ENCODE measurements at regions not wholly inside any gene's neighbourhood (a gene's known extent, or its start where the extent isn't known, plus 50 kb on each side); places are given as distances from the start of the nearest gene placed in this dataset.

DNA sequence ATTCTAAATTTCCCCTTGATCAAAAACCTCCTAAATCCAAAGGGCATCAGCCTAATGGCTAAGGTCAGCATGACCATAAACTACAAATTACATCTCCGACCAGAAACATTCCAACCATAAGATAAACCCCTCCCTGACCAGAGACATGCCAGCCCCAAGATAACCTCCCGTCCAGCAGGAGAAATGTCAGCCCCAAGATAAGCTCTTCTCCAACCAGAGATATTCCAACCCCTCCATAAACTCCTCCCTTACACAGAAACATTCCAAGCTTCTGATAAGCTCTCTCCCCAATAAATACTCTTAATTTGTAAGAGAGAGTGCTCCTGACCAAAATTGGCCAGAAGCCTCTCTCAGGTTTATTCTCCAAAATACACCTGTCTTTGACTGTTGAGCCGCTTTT, 274.0 kb downstream of the RNF152 start:
- intact Hi-C loops (cut with micrococcal nuclease) = no loop called here
- Histone ChIP-seq H3K79me2 (ENCODE audit: control insufficient read depth, insufficient read depth, low read length) (no peaks in the 10 kb centered on the region), H3K4me1 (ENCODE audit: control insufficient read depth, extremely low read depth, insufficient read depth, low read length) (no peaks in the 10 kb centered on the region), H3K36me3 (ENCODE audit: control insufficient read depth in 2 of 2, extremely low read depth in 1 of 2, insufficient read depth in 2 of 2, low read length in 2 of 2) (no peaks in the 10 kb centered on the region), H3K9me1 (replicated peaks; ENCODE audit: control insufficient read depth, extremely low read depth, insufficient read depth, low read length) (no peaks in the 10 kb centered on the region), H3K27ac (ENCODE audit: insufficient read depth, low read depth, low read length) (no peak overlapping the region), H3K4me3 (replicated peaks in 1 of 3; ENCODE audit: insufficient read depth in 1 of 3, low read depth in 1 of 3, low read length in 3 of 3) (no peak overlapping the region), H4K20me1 (replicated peaks; ENCODE audit: control insufficient read depth, extremely low read depth, insufficient read depth, low read length) (no peaks in the 10 kb centered on the region), H3K4me2 (ENCODE audit: insufficient read depth, low read length) (no peak overlapping the region), H3K9ac (replicated peaks; ENCODE audit: extremely low read depth, insufficient read depth, low read length) (no peak overlapping the region), H3K27me3 (ENCODE audit: control insufficient read depth in 2 of 2, insufficient read depth in 2 of 2, low read length in 2 of 2) (no peaks in the 10 kb centered on the region), H2AFZ (ENCODE audit: low read depth, low read length) (no peak overlapping the region), H3K9me3 (replicated peaks; ENCODE audit: control insufficient read depth, insufficient read depth, low read length) (no peaks in the 10 kb centered on the region)
- BruUV-seq (replicated peaks) = no TSS peak
- CTCF ChIA-PET = interaction anchor here (1.4 to 1.8 kb wide), 3 partner anchors 18 to 52 kb away, joined by 3 to 4 read pairs (median 4); no protein-coding TSS in a partner anchor
- DNase-seq (ENCODE audit: low read depth, low spot score) (no peak), FAIRE-seq (no peak)
- POLR2A ChIA-PET = no interaction called here
- no peak for TF ChIP-seq JUN (IDR thresholded peaks at IDR 0.05; ENCODE audit: borderline replicate concordance, insufficient read depth, insufficient read length, low read depth)
- TF ChIP-seq GATA2 (IDR thresholded peaks at IDR 0.05; ENCODE audit: insufficient read depth, insufficient read length, low read depth, low read length) = no peak
- TF ChIP-seq POLR2AphosphoS5 (IDR thresholded peaks at IDR 0.05; ENCODE audit: insufficient read depth, low read depth, low read length) = no peak
- no peak for TF ChIP-seq EZH2 (IDR thresholded peaks at IDR 0.05; ENCODE audit: borderline replicate concordance, low read depth, low read length, severe bottlenecking)
- no peak for TF ChIP-seq MYC (IDR thresholded peaks at IDR 0.05; ENCODE audit: low read depth, low read length)
- no peak for TF ChIP-seq POLR2A (IDR thresholded peaks at IDR 0.05; ENCODE audit: low read depth, low read length)
- dilution Hi-C loops (cut with MboI; ENCODE audit: extremely low pct_ligation_motif_present, low sequenced_read_pairs) = no loop called here

DNA sequence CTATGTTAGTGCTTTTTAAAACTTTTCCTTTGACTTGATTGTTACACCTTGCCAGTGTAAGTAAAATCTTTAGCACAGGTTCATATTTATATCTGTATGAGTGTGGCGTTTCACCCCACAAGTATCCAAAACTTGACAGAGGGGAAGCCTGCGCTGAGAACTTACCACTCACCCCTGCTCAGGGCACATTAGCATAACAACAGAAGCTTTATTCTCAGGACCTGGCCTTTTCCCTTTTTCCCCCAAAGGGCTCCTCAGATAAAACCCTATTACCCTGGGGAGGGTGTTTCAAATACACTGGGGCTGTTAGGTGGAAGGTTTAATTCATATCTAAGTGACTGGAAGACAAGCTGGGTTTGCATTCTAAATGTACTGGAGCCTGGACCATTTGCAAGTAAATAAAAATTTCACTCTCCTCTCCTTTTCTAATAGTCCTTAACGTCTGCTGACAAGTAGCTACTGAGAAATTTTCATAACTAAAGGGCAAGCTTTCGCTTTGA, 276.6 kb downstream of the RNF152 start:
- Histone ChIP-seq H3K79me2 (ENCODE audit: control insufficient read depth, insufficient read depth, low read length) (no peaks in the 10 kb centered on the region), H3K4me1 (ENCODE audit: control insufficient read depth, extremely low read depth, insufficient read depth, low read length) (no peaks in the 10 kb centered on the region), H3K27me3 (ENCODE audit: control insufficient read depth in 2 of 2, insufficient read depth in 2 of 2, low read length in 2 of 2) (no peaks in the 10 kb centered on the region), H3K9me1 (replicated peaks; ENCODE audit: control insufficient read depth, extremely low read depth, insufficient read depth, low read length) (no peaks in the 10 kb centered on the region), H3K4me2 (ENCODE audit: insufficient read depth, low read length) (no peak overlapping the region), H3K27ac (ENCODE audit: insufficient read depth, low read depth, low read length) (no peak overlapping the region), H3K4me3 (replicated peaks in 1 of 3; ENCODE audit: insufficient read depth in 1 of 3, low read depth in 1 of 3, low read length in 3 of 3) (no peak overlapping the region), H3K36me3 (ENCODE audit: control insufficient read depth in 2 of 2, extremely low read depth in 1 of 2, insufficient read depth in 2 of 2, low read length in 2 of 2) (no peaks in the 10 kb centered on the region), H3K9ac (replicated peaks; ENCODE audit: extremely low read depth, insufficient read depth, low read length) (no peak overlapping the region), H2AFZ (ENCODE audit: low read depth, low read length) (no peak overlapping the region), H4K20me1 (replicated peaks; ENCODE audit: control insufficient read depth, extremely low read depth, insufficient read depth, low read length) (no peaks in the 10 kb centered on the region), H3K9me3 (replicated peaks; ENCODE audit: control insufficient read depth, insufficient read depth, low read length) (no peaks in the 10 kb centered on the region)
- TF ChIP-seq FOS (IDR thresholded peaks at IDR 0.05; ENCODE audit: borderline replicate concordance, insufficient read depth, low read length) (no peak), JUN (IDR thresholded peaks at IDR 0.05; ENCODE audit: borderline replicate concordance, insufficient read depth, insufficient read length, low read depth) (no peak), POLR2A (IDR thresholded peaks at IDR 0.05; ENCODE audit: low read depth, low read length) (no peak), POLR2AphosphoS5 (IDR thresholded peaks at IDR 0.05; ENCODE audit: insufficient read depth, low read depth, low read length) (no peak), EZH2 (IDR thresholded peaks at IDR 0.05; ENCODE audit: borderline replicate concordance, low read depth, low read length, severe bottlenecking) (no peak), GATA2 (IDR thresholded peaks at IDR 0.05; ENCODE audit: insufficient read depth, insufficient read length, low read depth, low read length) (no peak), MYC (IDR thresholded peaks at IDR 0.05; ENCODE audit: low read depth, low read length) (no peak)
- TF ChIP-seq, protein P1, sequence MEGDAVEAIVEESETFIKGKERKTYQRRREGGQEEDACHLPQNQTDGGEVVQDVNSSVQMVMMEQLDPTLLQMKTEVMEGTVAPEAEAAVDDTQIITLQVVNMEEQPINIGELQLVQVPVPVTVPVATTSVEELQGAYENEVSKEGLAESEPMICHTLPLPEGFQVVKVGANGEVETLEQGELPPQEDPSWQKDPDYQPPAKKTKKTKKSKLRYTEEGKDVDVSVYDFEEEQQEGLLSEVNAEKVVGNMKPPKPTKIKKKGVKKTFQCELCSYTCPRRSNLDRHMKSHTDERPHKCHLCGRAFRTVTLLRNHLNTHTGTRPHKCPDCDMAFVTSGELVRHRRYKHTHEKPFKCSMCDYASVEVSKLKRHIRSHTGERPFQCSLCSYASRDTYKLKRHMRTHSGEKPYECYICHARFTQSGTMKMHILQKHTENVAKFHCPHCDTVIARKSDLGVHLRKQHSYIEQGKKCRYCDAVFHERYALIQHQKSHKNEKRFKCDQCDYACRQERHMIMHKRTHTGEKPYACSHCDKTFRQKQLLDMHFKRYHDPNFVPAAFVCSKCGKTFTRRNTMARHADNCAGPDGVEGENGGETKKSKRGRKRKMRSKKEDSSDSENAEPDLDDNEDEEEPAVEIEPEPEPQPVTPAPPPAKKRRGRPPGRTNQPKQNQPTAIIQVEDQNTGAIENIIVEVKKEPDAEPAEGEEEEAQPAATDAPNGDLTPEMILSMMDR (IDR thresholded peaks at IDR 0.05; ENCODE audit: extremely low read depth in 1 of 2, insufficient read depth in 1 of 2, low read depth in 1 of 2, low read length in 2 of 2) = no peak
- TF ChIP-seq, protein P2, sequence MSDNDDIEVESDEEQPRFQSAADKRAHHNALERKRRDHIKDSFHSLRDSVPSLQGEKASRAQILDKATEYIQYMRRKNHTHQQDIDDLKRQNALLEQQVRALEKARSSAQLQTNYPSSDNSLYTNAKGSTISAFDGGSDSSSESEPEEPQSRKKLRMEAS (IDR thresholded peaks at IDR 0.05; ENCODE audit: insufficient read depth, insufficient read length) = no peak
- dilution Hi-C loops (cut with MboI; ENCODE audit: extremely low pct_ligation_motif_present, low sequenced_read_pairs) (no loop called here), intact Hi-C loops (cut with micrococcal nuclease) (no loop called here)
- DNase-seq (ENCODE audit: low read depth, low spot score) (no peak), FAIRE-seq (no peak)
- CTCF ChIA-PET = interaction anchor here (1.0 to 1.5 kb wide), 2 partner anchors 9 to 34 kb away, joined by 3 to 4 read pairs; no protein-coding TSS in a partner anchor
- BruUV-seq (replicated peaks) = no TSS peak
- POLR2A ChIA-PET = interaction anchor here (0.6 to 0.9 kb wide), 2 partner anchors 10 to 1315 kb away, joined by 3 to 4 read pairs; no protein-coding TSS in a partner anchor

Measured in endothelial cell of umbilical vein (primary cell).